H1 (cell line): ENCODE measurements at regions not wholly inside any gene's neighbourhood (a gene's known extent, or its start where the extent isn't known, plus 50 kb on each side); places are given as distances from the start of the nearest gene placed in this dataset.

Experiments
- CTCF ChIA-PET: fragments of 300-600 bp; sonication (Branson Sonifier 250); formaldehyde crosslinking; loops from one replicate; lab custom pipeline; 2021; ENCODE audit not compliant: partially characterized antibody; lab: Charles Lee
- POLR2A ChIA-PET: fragments of 300-600 bp; sonication (Branson Sonifier 250); formaldehyde crosslinking; loops from one replicate; lab custom pipeline; 2021; ENCODE audit warnings: inconsistent platforms; ENCODE audit not compliant: partially characterized antibody; lab: Charles Lee
- DNase-seq, 2 experiments: peaks; one replicate each; pipeline versions ENCODE4 v3.0.0 to v3.0.0-alpha.2; 2010 to 2022; ENCODE audit warnings: low spot score in 2 of 2, low read depth in 1 of 2, mixed read lengths in 1 of 2
- FAIRE-seq: peaks from 2 replicates; lab custom pipeline; 2011; peaks lifted over from hg19 to GRCh38; lab: Jason Lieb, UNC
- H2AFZ ChIP-seq: 2 replicates; pipeline ENCODE4 v1.8.1; 2012; ENCODE audit warnings: low read length, inconsistent platforms
- H2AK5ac ChIP-seq: 2 replicates; pipeline ENCODE4 v1.6.1; 2013; ENCODE audit warnings: low read depth, low read length
- H2BK120ac ChIP-seq: replicated peaks from 2 replicates; pipeline ENCODE3; 2013; ENCODE audit warnings: low read depth, low read length, inconsistent platforms
- H2BK12ac ChIP-seq: 2 replicates; pipeline ENCODE4 v1.6.1; 2013; ENCODE audit warnings: low read depth, low read length
- H2BK15ac ChIP-seq: 2 replicates; pipeline ENCODE4 v1.6.1; 2013; ENCODE audit warnings: low read length
- H2BK20ac ChIP-seq: 2 replicates; pipeline ENCODE4 v1.6.1; 2013; ENCODE audit warnings: low read length
- H2BK5ac ChIP-seq: 2 replicates; pipeline ENCODE4 v1.6.1; 2013; ENCODE audit warnings: low read depth, low read length
- H3K14ac ChIP-seq: 2 replicates; pipeline ENCODE4 v1.6.1; 2013; ENCODE audit warnings: inconsistent platforms; ENCODE audit not compliant: insufficient read length
- H3K18ac ChIP-seq: 2 replicates; pipeline ENCODE4 v1.6.1; 2013; ENCODE audit warnings: low read length; ENCODE audit errors: extremely low read depth
- H3K23ac ChIP-seq: 2 replicates; pipeline ENCODE4 v1.6.1; 2013; ENCODE audit warnings: inconsistent platforms; ENCODE audit not compliant: insufficient read length
- H3K23me2 ChIP-seq: 2 replicates; pipeline ENCODE4 v1.6.1; 2013; ENCODE audit warnings: low read depth, low read length
- H3K27ac ChIP-seq: 2 replicates; pipeline ENCODE4 v1.6.1; 2011; ENCODE audit warnings: low read depth, low read length, inconsistent platforms
- H3K27me3 ChIP-seq, 4 experiments: replicated peaks in 1 of 4; 1 replicate in 1 of 4; 2 replicates in 3 of 4; pipeline versions ENCODE4 v1.6.1 to v1.8.1; 2011 to 2013; ENCODE audit warnings: low read length in 3 of 4, mild to moderate bottlenecking in 3 of 4, inconsistent platforms in 2 of 4, mixed read lengths in 2 of 4, moderate library complexity in 1 of 4; ENCODE audit not compliant: control insufficient read depth in 3 of 4, insufficient read depth in 3 of 4; ENCODE audit errors: extremely low read depth in 1 of 4
- H3K36me3 ChIP-seq, 4 experiments: 2 replicates each; pipeline versions ENCODE4 v1.6.1 to v1.8.1; 2011 to 2013; ENCODE audit warnings: mild to moderate bottlenecking in 4 of 4, low read length in 3 of 4, moderate library complexity in 2 of 4, control low read depth in 1 of 4, inconsistent platforms in 1 of 4; ENCODE audit not compliant: insufficient read depth in 4 of 4, control insufficient read depth in 2 of 4
- H3K4ac ChIP-seq: replicated peaks from 2 replicates; pipeline ENCODE3; 2013; ENCODE audit warnings: low read length, low read depth, mixed read lengths, inconsistent platforms; ENCODE audit not compliant: insufficient read length
- H3K4me1 ChIP-seq, 4 experiments: replicated peaks in 1 of 4; 1 replicate in 1 of 4; 2 replicates in 3 of 4; pipeline versions ENCODE4 v1.6.1 to v1.8.1; 2011 to 2013; ENCODE audit warnings: low read length in 3 of 4, inconsistent platforms in 2 of 4, mixed read lengths in 1 of 4; ENCODE audit not compliant: insufficient read depth in 4 of 4, control insufficient read depth in 3 of 4
- H3K4me2 ChIP-seq, 2 experiments: 2 replicates each; pipeline versions ENCODE4 v1.6.1 to v1.8.1; 2011 to 2013; ENCODE audit warnings: low read depth in 2 of 2, low read length in 2 of 2, control low read depth in 1 of 2, inconsistent platforms in 1 of 2, mild to moderate bottlenecking in 1 of 2; ENCODE audit not compliant: insufficient read depth in 1 of 2
- H3K4me3 ChIP-seq, 4 experiments: fragments of 200-600, 300-600 bp in 1 of 4; sonication (generic), shearing (Covaris generic), sonication (Bioruptor Twin) in 1 of 4; 2 replicates each; pipeline versions ENCODE4 v1.5.1 to v1.8.1; 2011 to 2016; ENCODE audit warnings: low read length in 4 of 4, low read depth in 3 of 4, control low read depth in 2 of 4, inconsistent platforms in 2 of 4, mild to moderate bottlenecking in 2 of 4, mixed read lengths in 1 of 4, moderate library complexity in 1 of 4; ENCODE audit not compliant: insufficient read depth in 2 of 4; ENCODE audit errors: extremely low read depth in 1 of 4
- H3K56ac ChIP-seq: replicated peaks from 2 replicates; pipeline ENCODE3; 2013; ENCODE audit warnings: low read depth, mild to moderate bottlenecking, mixed read lengths, low read length, inconsistent platforms; ENCODE audit not compliant: insufficient read length
- H3K79me1 ChIP-seq: 2 replicates; pipeline ENCODE4 v1.6.1; 2013; ENCODE audit warnings: low read depth, low read length, control low read depth
- H3K79me2 ChIP-seq, 2 experiments: 2 replicates each; pipeline versions ENCODE4 v1.6.1 to v1.8.1; 2012 to 2013; ENCODE audit warnings: low read length in 2 of 2, mild to moderate bottlenecking in 2 of 2, inconsistent platforms in 1 of 2; ENCODE audit not compliant: insufficient read depth in 2 of 2, control insufficient read depth in 1 of 2
- H3K9ac ChIP-seq, 4 experiments: replicated peaks in 1 of 4; 1 replicate in 1 of 4; 2 replicates in 3 of 4; pipeline versions ENCODE4 v1.6.1 to v1.8.1; 2011 to 2013; ENCODE audit warnings: low read depth in 3 of 4, low read length in 3 of 4, control low read depth in 2 of 4, mild to moderate bottlenecking in 2 of 4, moderate library complexity in 2 of 4, inconsistent platforms in 1 of 4; ENCODE audit errors: extremely low read depth in 1 of 4
- H3K9me3 ChIP-seq, 2 experiments: 2 replicates each; pipeline versions ENCODE4 v1.6.1 to v1.8.1; 2012 to 2013; ENCODE audit warnings: mild to moderate bottlenecking in 2 of 2, moderate library complexity in 2 of 2, control low read depth in 1 of 2, inconsistent platforms in 1 of 2, low read depth in 1 of 2, low read length in 1 of 2, mixed read lengths in 1 of 2; ENCODE audit not compliant: insufficient read depth in 2 of 2
- H4K20me1 ChIP-seq, 2 experiments: replicated peaks in 1 of 2; 2 replicates each; pipeline versions ENCODE3 to v1.8.1; 2011 to 2013; ENCODE audit warnings: inconsistent platforms in 2 of 2, low read length in 2 of 2, mild to moderate bottlenecking in 1 of 2; ENCODE audit not compliant: insufficient read depth in 2 of 2, control insufficient read depth in 1 of 2
- H4K5ac ChIP-seq: 2 replicates; pipeline ENCODE4 v1.6.1; 2013; ENCODE audit warnings: low read length, low read depth, mixed read lengths, inconsistent platforms; ENCODE audit not compliant: insufficient read length
- H4K8ac ChIP-seq: 2 replicates; pipeline ENCODE4 v1.8.0; 2013; ENCODE audit warnings: mild to moderate bottlenecking, moderate library complexity, low read length, inconsistent platforms; ENCODE audit not compliant: insufficient read depth; ENCODE audit errors: extremely low read depth
- H4K91ac ChIP-seq: replicated peaks from 2 replicates; pipeline ENCODE3; 2013; ENCODE audit warnings: low read length, mixed read lengths, inconsistent platforms; ENCODE audit not compliant: insufficient read length
- BACH1 ChIP-seq: IDR thresholded peaks from 2 replicates; pipeline ENCODE4 v1.6.1; 2012; ENCODE audit warnings: low read length, improper control_type of control experiment
- CBX5 ChIP-seq: fragments of 300-800, 300-1000 bp; sonication (generic); IDR thresholded peaks from 2 replicates; pipeline ENCODE4 v1.7.1; 2016; ENCODE audit warnings: antibody characterized with exemption, low read length, low read depth
- CBX8 ChIP-seq: fragments of 300-800, 300-1000 bp; sonication (generic); IDR thresholded peaks from 2 replicates; pipeline ENCODE4 v1.7.1; 2016; ENCODE audit warnings: low read depth, low read length, borderline replicate concordance
- CEBPB ChIP-seq: IDR thresholded peaks from 2 replicates; pipeline ENCODE4 v1.6.1; 2012; ENCODE audit warnings: low read depth, low read length
- E2F6 ChIP-seq: IDR thresholded peaks from 2 replicates; pipeline ENCODE4 v1.6.1; 2012; ENCODE audit warnings: inconsistent platforms
- FOSL1 ChIP-seq: IDR thresholded peaks from 2 replicates; pipeline ENCODE4 v1.6.1; 2011; ENCODE audit warnings: mild to moderate bottlenecking, low read depth, low read length, moderate library complexity; ENCODE audit not compliant: insufficient read depth
- GABPA ChIP-seq: IDR thresholded peaks from 2 replicates; pipeline ENCODE4 v1.6.1; 2011; ENCODE audit warnings: mild to moderate bottlenecking, low read length, moderate library complexity, borderline replicate concordance; ENCODE audit not compliant: insufficient read depth
- GTF2F1 ChIP-seq: IDR thresholded peaks from 2 replicates; pipeline ENCODE4 v1.6.1; 2012; ENCODE audit warnings: low read depth, low read length, improper control_type of control experiment, borderline replicate concordance
- KDM1A ChIP-seq: fragments of 200-600, 300-600 bp; sonication (generic); IDR thresholded peaks from 2 replicates; pipeline ENCODE4 v1.7.1; 2016; ENCODE audit warnings: mild to moderate bottlenecking, low read length, borderline replicate concordance
- MAFK ChIP-seq: IDR thresholded peaks from 2 replicates; pipeline ENCODE4 v1.6.1; 2012; ENCODE audit warnings: low read depth, mild to moderate bottlenecking, improper control_type of control experiment, low read length
- NANOG ChIP-seq: IDR thresholded peaks from 2 replicates; pipeline ENCODE4 v1.6.1; 2011; ENCODE audit warnings: low read length, low read depth, mild to moderate bottlenecking, inconsistent platforms; ENCODE audit not compliant: insufficient read depth, poor library complexity, severe bottlenecking
- RFX5 ChIP-seq: IDR thresholded peaks from 2 replicates; pipeline ENCODE4 v1.6.1; 2011; ENCODE audit warnings: low read depth, low read length, improper control_type of control experiment, borderline replicate concordance
- TBP ChIP-seq: IDR thresholded peaks from 2 replicates; pipeline ENCODE4 v1.6.1; 2011; ENCODE audit warnings: low read depth, low read length, improper control_type of control experiment
- TEAD4 ChIP-seq: IDR thresholded peaks from 2 replicates; pipeline ENCODE4 v1.6.1; 2012; ENCODE audit warnings: low read depth, low read length, inconsistent platforms, mixed read lengths
- YY1 ChIP-seq: IDR thresholded peaks from 2 replicates; pipeline ENCODE4 v1.6.1; 2011; ENCODE audit warnings: low read depth, mild to moderate bottlenecking, low read length
- WGBS, 2 experiments: shearing (Covaris generic) in 1 of 2; methylation state at CpG; one replicate each; pipeline versions ENCODE4 v1.1.6 to v1.1.7; 2013 to 2015; ENCODE audit warnings: low lambda C conversion rate in 2 of 2, mixed read lengths in 2 of 2, inconsistent platforms in 1 of 2, low coverage in 1 of 2, missing lambda C conversion rate in 1 of 2; ENCODE audit not compliant: insufficient replicate concordance in 2 of 2, insufficient coverage in 1 of 2, insufficient read length in 1 of 2; ENCODE audit errors: extremely low coverage in 1 of 2, missing lambda C conversion rate in 1 of 2; 5-methylcytosine and 5-hydroxymethylcytosine counted together

- TF ChIP-seq CBX5 (no peak), BACH1 (no peak), GTF2F1 (no peak), CEBPB (no peak), GABPA (no peak), FOSL1 (no peak), E2F6 (no peak), MAFK (no peak), RFX5 (no peak), TEAD4 (no peak), KDM1A (no peak), YY1 (no peak), TBP (no peak), CBX8 (no peak), NANOG (no peak)
- TF ChIP-seq, all 59 proteins: peak for 0
- Histone ChIP-seq H3K4me1 (no peaks in the 10 kb centered on the region; a peak in 2 of 7 replicates), H4K5ac (no peak overlapping the region), H3K36me3 (no peaks in the 10 kb centered on the region), H4K91ac (no peak overlapping the region), H2BK12ac (no peak overlapping the region), H3K27me3 (no peaks in the 10 kb centered on the region), H3K9ac (no peak overlapping the region), H3K4me2 (no peak overlapping the region), H2BK15ac (no peak overlapping the region), H2BK20ac (no peak overlapping the region), H3K27ac (no peak overlapping the region), H4K8ac (no peak overlapping the region), H3K14ac (no peak overlapping the region), H3K79me2 (no peaks in the 10 kb centered on the region), H2BK120ac (no peak overlapping the region), H2AFZ (no peak overlapping the region), H3K4ac (no peak overlapping the region), H2AK5ac (no peak overlapping the region), H3K23me2 (no peaks in the 10 kb centered on the region), H3K23ac (no peak overlapping the region), H2BK5ac (no peak overlapping the region), H3K56ac (no peak overlapping the region), H3K9me3 (no peaks in the 10 kb centered on the region), H3K79me1 (no peaks in the 10 kb centered on the region), H3K18ac (no peak overlapping the region), H4K20me1 (no peaks in the 10 kb centered on the region), H3K4me3 (no peak overlapping the region)
- CTCF ChIA-PET, result interaction anchor here (1.1 kb wide), 1 partner anchor 145 kb away, joined by 3 read pairs; no protein-coding TSS in a partner anchor
- FAIRE-seq (no peak), DNase-seq (no peak)
- POLR2A ChIA-PET, result no interaction called here
- WGBS, 2 experiments, result 85 to 100% methylated on average over 1 to 2 of the region's 2 CpGs
Observed at GRCh38 chr6:71529769-71530168, 241.2 kb downstream of the OGFRL1 start.
